ENCODE measurements at regions not wholly inside any gene's neighbourhood (a gene's known extent, or its start where the extent isn't known, plus 50 kb on each side); places are given as distances from the start of the nearest gene placed in this dataset.

DNA sequence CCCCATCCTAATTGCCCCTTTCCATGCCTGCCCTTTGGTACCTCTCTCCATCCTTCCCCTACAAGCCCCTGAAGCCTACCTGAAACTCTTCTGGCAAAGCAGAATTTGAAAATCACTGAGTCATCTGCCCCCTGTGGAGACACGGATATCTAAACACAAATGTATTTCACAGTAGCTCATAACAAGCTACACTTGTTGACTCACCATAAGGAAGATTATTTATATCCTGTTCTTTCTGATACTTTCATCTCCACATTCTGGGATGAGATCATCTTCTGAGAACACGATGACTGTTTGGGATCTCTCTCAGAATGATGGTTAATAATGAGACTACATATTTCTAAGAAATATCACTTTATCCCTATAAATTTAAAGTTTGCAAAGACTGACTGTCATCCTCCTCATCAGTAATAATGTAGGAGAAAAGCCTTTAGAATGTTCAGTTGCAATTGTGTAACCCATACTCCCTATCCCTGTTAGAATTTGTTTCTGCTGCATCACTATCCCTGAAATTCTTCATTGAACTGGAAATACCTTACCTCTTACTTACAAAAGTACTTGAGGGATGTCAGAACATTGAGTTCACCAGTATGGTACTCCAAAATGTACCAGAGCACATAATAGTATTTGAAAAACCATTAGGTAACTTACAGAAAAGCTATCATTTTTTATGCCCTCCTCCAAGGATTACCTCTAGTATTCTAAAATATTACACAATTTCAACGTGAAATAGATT is 116.1 kb upstream of the IL12A start:
- TF ChIP-seq, protein P1, sequence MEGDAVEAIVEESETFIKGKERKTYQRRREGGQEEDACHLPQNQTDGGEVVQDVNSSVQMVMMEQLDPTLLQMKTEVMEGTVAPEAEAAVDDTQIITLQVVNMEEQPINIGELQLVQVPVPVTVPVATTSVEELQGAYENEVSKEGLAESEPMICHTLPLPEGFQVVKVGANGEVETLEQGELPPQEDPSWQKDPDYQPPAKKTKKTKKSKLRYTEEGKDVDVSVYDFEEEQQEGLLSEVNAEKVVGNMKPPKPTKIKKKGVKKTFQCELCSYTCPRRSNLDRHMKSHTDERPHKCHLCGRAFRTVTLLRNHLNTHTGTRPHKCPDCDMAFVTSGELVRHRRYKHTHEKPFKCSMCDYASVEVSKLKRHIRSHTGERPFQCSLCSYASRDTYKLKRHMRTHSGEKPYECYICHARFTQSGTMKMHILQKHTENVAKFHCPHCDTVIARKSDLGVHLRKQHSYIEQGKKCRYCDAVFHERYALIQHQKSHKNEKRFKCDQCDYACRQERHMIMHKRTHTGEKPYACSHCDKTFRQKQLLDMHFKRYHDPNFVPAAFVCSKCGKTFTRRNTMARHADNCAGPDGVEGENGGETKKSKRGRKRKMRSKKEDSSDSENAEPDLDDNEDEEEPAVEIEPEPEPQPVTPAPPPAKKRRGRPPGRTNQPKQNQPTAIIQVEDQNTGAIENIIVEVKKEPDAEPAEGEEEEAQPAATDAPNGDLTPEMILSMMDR (IDR thresholded peaks at IDR 0.05; ENCODE audit: low read depth, low read length), result no peak
- H3K4me3 ChIP-seq (ENCODE audit: low read depth, low read length), result no peak overlapping the region

DNA sequence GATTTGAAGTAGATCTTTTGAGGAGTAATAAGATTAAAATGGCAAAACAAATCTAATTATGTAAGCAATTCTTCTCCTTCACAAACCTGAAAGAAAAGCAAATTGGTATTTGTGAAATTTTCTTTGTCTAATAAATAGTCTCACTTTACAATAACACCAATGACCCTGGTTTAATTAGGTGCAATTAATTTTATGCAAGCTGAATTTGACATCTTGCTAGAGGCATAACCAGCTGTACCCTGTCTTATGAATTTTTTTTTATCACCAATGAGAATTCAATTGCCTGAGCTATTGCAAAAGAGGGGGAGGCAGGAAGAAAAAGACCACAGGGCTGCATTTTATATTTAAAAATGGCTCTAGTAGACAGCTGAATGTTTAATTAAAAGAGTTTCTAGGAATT is 113.5 kb upstream of the IL12A start:
- H3K4me3 ChIP-seq (ENCODE audit: low read depth, low read length), result no peak overlapping the region
- TF ChIP-seq, protein P1 (IDR thresholded peaks at IDR 0.05; ENCODE audit: low read depth, low read length), result no peak

DNA sequence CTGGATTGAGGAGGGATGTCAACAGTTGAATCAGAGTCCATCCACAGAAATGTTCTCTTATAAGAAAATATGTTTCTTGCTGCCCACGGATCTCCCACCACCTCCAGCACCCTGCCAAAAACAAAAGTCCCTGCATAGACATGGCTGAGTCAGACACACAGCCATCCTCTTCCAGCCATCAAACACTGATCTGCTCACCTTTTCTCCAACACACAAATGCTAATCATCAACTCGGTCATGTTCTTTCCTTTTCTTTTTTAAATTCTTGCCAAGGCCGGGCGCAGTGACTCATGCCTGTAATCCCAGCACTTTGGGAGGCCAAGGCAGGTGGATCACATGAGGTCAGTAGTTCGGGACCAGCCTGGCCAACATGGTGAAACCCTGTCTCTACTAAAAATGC is 110.7 kb upstream of the IL12A start:
- TF ChIP-seq, protein P1 (IDR thresholded peaks at IDR 0.05; ENCODE audit: low read depth, low read length), result no peak
- H3K4me3 ChIP-seq (ENCODE audit: low read depth, low read length), result no peak overlapping the region

DNA sequence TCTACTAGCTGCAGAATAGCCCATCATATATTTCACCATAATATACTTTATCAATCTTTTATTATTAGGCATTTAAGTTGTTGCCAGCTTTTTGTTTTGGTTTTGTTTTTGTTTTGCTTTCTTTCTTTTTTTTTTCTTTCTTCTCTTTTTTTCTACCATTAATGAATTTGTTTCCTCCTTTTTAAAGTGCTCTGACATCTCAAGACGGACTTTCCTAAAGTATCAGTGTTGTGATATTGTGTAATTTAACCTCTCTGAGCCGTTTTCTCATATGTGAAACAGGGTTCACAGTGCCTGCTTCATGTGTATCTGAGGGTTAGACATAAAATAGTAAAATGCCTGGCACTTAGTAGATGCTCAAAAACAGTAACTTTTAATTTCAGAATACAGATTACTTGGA is 109.5 kb upstream of the IL12A start:
- TF ChIP-seq, protein P1 (IDR thresholded peaks at IDR 0.05; ENCODE audit: low read depth, low read length), result no peak
- H3K4me3 ChIP-seq (ENCODE audit: low read depth, low read length), result no peak overlapping the region

DNA sequence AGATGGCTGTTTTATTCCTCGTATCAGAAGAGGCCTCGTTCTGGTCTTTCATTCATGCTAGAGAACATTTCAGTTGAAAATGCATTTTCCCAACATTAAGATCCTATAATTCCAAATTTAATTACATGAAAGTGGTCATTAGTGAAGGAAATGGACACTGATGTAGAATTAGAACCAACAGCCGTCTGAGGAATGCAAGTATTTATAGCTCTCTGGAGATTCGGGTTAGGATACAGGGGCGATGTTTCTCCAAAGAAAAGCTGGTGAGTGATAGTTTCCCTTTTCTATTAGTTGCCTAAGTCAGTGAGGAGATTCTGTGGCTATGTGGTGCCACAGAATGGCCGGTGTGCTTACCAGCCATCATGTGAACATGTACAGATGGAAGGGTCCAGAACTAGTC is 109.0 kb upstream of the IL12A start:
- TF ChIP-seq, protein P1 (IDR thresholded peaks at IDR 0.05; ENCODE audit: low read depth, low read length), result no peak
- H3K4me3 ChIP-seq (ENCODE audit: low read depth, low read length), result no peak overlapping the region

DNA sequence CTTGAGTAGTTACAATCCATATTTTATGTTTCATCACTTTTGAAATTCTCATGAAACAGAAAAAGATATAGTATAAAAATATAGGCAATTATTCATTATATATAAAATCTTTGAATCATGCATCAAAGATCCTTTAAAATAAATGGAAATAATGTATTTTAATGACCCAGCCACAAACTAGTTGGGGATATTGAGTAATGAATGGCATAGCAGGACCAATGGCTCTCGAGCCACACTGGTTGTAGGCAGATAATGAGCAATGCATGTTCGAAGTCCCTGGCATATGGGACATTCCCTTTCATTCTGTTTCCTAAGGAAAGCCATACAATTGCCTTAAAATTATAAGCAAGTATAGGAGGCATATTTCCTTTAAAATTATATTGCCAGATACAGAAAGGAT is 107.4 kb upstream of the IL12A start:
- TF ChIP-seq, protein P1 (IDR thresholded peaks at IDR 0.05; ENCODE audit: low read depth, low read length), result no peak
- no peak overlapping the region for H3K4me3 ChIP-seq (ENCODE audit: low read depth, low read length)

DNA sequence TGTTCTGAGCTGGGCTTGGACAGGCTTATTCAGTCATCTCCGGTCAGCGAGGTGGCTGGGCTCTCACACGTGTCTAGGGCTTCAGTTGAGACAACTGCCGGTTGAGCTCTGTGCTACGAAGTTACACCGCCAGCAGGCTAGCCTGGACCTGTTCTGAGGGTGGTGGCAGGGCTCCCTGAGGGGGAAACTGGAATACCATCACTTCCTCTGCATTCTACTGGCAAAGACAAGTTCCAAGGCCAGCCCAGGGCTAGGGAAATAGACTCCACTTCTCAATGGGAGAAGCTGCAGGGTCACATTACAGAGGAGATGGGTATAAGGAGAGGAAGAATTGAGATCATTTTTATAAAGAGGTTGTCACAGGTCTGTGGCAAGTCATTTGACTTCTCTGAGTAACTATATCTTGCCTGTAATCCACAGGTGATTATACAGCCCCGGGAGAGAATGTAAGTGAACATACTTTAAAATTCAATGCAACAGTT is 106.8 kb upstream of the IL12A start:
- TF ChIP-seq, protein P1 (IDR thresholded peaks at IDR 0.05; ENCODE audit: low read depth, low read length), result no peak
- H3K4me3 ChIP-seq (ENCODE audit: low read depth, low read length), result no peak overlapping the region

All from WI38 (cell line).